ENCODE measurements at regions not wholly inside any gene's neighbourhood (a gene's known extent, or its start where the extent isn't known, plus 50 kb on each side); places are given as distances from the start of the nearest gene placed in this dataset.

DNA sequence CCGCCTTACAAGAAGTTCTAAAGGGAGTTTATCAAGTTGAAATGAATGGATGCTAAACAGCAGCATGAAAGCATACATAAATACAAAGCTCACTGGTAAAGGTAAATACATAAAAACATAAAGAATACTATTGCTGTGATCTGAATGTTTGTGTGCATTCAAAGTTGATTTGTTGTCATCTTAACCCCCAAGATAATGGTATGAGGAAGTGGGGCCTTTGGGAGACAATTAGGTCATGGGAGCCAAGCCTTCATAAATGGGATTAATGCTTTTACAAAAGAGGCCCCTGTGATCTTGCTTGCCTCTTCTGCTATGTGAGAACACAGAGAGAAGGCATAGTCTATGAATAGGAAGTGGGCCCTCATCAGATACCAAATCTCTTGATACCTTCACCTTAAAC, 209.0 kb upstream of the SAMSN1 start:
- TF ChIP-seq ZNF837 (tag by site-specific recombination; IDR thresholded peaks at IDR 0.05) (no peak), ZNF350 (tag by site-specific recombination; IDR thresholded peaks at IDR 0.05) (no peak), SP2 (tag by site-specific recombination; IDR thresholded peaks at IDR 0.05) (no peak), SCRT2 (tag by site-specific recombination; IDR thresholded peaks at IDR 0.05) (no peak), ZBTB7A (tag by site-specific recombination; IDR thresholded peaks at IDR 0.05; ENCODE audit: low read depth) (no peak), ZBTB21 (tag by site-specific recombination; IDR thresholded peaks at IDR 0.05) (no peak), ZFP41 (tag by site-specific recombination; IDR thresholded peaks at IDR 0.05; ENCODE audit: borderline replicate concordance) (no peak), ZNF138 (tag by site-specific recombination; IDR thresholded peaks at IDR 0.05; ENCODE audit: borderline replicate concordance) (no peak), ZBTB8A (tag by site-specific recombination; IDR thresholded peaks at IDR 0.05) (no peak)
- TF ChIP-seq, protein P1, sequence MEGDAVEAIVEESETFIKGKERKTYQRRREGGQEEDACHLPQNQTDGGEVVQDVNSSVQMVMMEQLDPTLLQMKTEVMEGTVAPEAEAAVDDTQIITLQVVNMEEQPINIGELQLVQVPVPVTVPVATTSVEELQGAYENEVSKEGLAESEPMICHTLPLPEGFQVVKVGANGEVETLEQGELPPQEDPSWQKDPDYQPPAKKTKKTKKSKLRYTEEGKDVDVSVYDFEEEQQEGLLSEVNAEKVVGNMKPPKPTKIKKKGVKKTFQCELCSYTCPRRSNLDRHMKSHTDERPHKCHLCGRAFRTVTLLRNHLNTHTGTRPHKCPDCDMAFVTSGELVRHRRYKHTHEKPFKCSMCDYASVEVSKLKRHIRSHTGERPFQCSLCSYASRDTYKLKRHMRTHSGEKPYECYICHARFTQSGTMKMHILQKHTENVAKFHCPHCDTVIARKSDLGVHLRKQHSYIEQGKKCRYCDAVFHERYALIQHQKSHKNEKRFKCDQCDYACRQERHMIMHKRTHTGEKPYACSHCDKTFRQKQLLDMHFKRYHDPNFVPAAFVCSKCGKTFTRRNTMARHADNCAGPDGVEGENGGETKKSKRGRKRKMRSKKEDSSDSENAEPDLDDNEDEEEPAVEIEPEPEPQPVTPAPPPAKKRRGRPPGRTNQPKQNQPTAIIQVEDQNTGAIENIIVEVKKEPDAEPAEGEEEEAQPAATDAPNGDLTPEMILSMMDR (tag by site-specific recombination; IDR thresholded peaks at IDR 0.05), result no peak
- TF ChIP-seq, protein P2, sequence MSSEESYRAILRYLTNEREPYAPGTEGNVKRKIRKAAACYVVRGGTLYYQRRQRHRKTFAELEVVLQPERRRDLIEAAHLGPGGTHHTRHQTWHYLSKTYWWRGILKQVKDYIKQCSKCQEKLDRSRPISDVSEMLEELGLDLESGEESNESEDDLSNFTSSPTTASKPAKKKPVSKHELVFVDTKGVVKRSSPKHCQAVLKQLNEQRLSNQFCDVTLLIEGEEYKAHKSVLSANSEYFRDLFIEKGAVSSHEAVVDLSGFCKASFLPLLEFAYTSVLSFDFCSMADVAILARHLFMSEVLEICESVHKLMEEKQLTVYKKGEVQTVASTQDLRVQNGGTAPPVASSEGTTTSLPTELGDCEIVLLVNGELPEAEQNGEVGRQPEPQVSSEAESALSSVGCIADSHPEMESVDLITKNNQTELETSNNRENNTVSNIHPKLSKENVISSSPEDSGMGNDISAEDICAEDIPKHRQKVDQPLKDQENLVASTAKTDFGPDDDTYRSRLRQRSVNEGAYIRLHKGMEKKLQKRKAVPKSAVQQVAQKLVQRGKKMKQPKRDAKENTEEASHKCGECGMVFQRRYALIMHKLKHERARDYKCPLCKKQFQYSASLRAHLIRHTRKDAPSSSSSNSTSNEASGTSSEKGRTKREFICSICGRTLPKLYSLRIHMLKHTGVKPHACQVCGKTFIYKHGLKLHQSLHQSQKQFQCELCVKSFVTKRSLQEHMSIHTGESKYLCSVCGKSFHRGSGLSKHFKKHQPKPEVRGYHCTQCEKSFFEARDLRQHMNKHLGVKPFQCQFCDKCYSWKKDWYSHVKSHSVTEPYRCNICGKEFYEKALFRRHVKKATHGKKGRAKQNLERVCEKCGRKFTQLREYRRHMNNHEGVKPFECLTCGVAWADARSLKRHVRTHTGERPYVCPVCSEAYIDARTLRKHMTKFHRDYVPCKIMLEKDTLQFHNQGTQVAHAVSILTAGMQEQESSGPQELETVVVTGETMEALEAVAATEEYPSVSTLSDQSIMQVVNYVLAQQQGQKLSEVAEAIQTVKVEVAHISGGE (tag by site-specific recombination; conservative IDR thresholded peaks at IDR 0.05; ENCODE audit: low read depth), result no peak
